Common myeloid progenitor, CD34-positive (primary cell): ENCODE measurements at regions not wholly inside any gene's neighbourhood (a gene's known extent, or its start where the extent isn't known, plus 50 kb on each side); places are given as distances from the start of the nearest gene placed in this dataset.

ENCODE experiments used
- CTCF ChIA-PET: fragments of 350-600 bp; sonication (Branson Sonifier 250); formaldehyde crosslinking; loops from one replicate; lab custom pipeline; 2021; ENCODE audit warnings: antibody characterized with exemption; lab: Charles Lee
- POLR2A ChIA-PET: fragments of 350-600 bp; sonication (Branson Sonifier 250); formaldehyde crosslinking; loops from one replicate; lab custom pipeline; 2021; ENCODE audit warnings: antibody characterized with exemption; lab: Charles Lee
- DNase-seq, 3 donors: peaks; one replicate each; pipeline versions ENCODE4 v3.0.0 to v3.0.0-alpha.2; 2013
- H3K27ac ChIP-seq, 2 experiments: 1 replicate in 1 of 2; 2 replicates in 1 of 2; pipeline ENCODE4 v1.7.0; 2013; ENCODE audit warnings: inconsistent platforms in 2 of 2, low read length in 2 of 2, mild to moderate bottlenecking in 2 of 2, low read depth in 1 of 2, moderate library complexity in 1 of 2; ENCODE audit not compliant: severe bottlenecking in 2 of 2, insufficient read depth in 1 of 2, poor library complexity in 1 of 2
- H3K27me3 ChIP-seq, 5 experiments: replicated peaks in 2 of 5; 1 replicate in 3 of 5; 2 replicates in 2 of 5; pipeline versions ENCODE4 v1.6.1 to v1.7.0; 2013; ENCODE audit warnings: low read length in 4 of 5, mild to moderate bottlenecking in 2 of 5, moderate library complexity in 2 of 5, inconsistent platforms in 1 of 5; ENCODE audit not compliant: insufficient read depth in 5 of 5, control insufficient read depth in 4 of 5
- H3K36me3 ChIP-seq, 4 experiments: 1 replicate in 2 of 4; 2 replicates in 2 of 4; pipeline versions ENCODE4 v1.6.1 to v1.7.0; 2013; ENCODE audit warnings: low read length in 3 of 4, control low read depth in 1 of 4, mild to moderate bottlenecking in 1 of 4; ENCODE audit not compliant: control insufficient read depth in 4 of 4, insufficient read depth in 4 of 4
- H3K4me1 ChIP-seq, 4 experiments: 1 replicate in 3 of 4; 2 replicates in 1 of 4; pipeline versions ENCODE4 v1.6.1 to v1.7.1; 2013; ENCODE audit warnings: low read length in 3 of 4, mild to moderate bottlenecking in 3 of 4, control low read depth in 1 of 4, inconsistent platforms in 1 of 4, moderate library complexity in 1 of 4; ENCODE audit not compliant: control insufficient read depth in 4 of 4, insufficient read depth in 4 of 4; ENCODE audit errors: control extremely low read depth in 1 of 4
- H3K4me3 ChIP-seq, 7 experiments: 1 replicate in 4 of 7; 2 replicates in 3 of 7; pipeline versions ENCODE4 v1.5.1 to v1.7.0; 2013; ENCODE audit warnings: mild to moderate bottlenecking in 7 of 7, low read length in 6 of 7, moderate library complexity in 6 of 7, inconsistent platforms in 2 of 7, low read depth in 2 of 7, control low read depth in 1 of 7; ENCODE audit not compliant: insufficient read depth in 4 of 7, control insufficient read depth in 1 of 7; ENCODE audit errors: extremely low read depth in 1 of 7
- H3K9me3 ChIP-seq, 5 experiments: 1 replicate in 4 of 5; 2 replicates in 1 of 5; pipeline versions ENCODE4 v1.6.1 to v1.7.1; 2013; ENCODE audit warnings: low read length in 4 of 5, mild to moderate bottlenecking in 2 of 5, inconsistent platforms in 1 of 5, low read depth in 1 of 5, moderate library complexity in 1 of 5; ENCODE audit not compliant: control insufficient read depth in 4 of 5, insufficient read depth in 2 of 5; ENCODE audit errors: control extremely low read depth in 1 of 5
- WGBS: methylation state at CpG from one replicate; pipeline ENCODE4 v1.1.5; 2013; ENCODE audit not compliant: insufficient coverage; 5-methylcytosine and 5-hydroxymethylcytosine counted together

DNA sequence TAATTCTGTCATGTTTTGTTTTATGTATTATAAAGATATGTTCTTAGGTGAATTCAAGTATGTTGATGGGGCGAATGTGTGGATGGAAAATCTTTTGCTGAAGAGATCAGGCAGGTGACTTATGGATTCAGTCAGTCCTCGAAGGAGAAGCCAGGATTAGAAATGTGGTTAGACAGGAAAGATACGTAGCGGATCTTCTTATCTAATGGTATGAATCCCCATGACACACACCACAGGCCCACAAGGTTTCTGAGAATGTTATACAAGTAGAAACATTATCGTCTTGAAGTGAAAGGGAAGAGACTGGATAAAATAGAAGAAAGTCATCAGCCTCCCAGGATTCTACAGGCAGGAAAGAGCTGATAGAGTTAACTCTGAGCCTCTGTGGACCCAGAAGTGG is 69.0 kb upstream of the RFXAP start:
- no peaks in the 10 kb centered on the region for H3K27me3 ChIP-seq
- H3K27ac ChIP-seq = no peak overlapping the region
- H3K4me1 ChIP-seq = no peaks in the 10 kb centered on the region
- DNase-seq = no peak
- WGBS = 100% methylated on average over 1 of the region's 5 CpGs
- H3K9me3 ChIP-seq = peaks cover 0 to 3% (median 0%) of the 10 kb centered on the region in 5 experiments
- ChIA-PET CTCF (no interaction called here), POLR2A (no interaction called here)
- no peaks in the 10 kb centered on the region for H3K36me3 ChIP-seq
- no peak overlapping the region for H3K4me3 ChIP-seq

DNA sequence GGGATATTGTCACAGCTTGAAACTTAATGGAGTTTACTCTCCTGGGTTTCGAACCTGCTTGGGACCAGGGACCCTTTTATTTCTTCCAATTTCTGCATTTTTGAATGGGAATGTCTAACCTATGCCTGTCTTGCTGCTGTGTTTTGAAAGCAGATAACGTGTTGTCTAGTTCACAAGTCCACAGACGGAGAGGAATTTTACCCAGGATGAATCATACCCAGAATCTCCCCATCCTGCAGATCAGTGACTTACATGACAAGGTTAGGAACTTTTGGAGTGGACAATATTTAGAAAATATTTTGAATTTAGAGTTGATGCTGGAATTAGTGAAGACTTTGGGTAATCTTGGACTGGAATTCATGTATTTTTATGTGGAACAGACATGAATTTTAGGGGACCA is 68.6 kb upstream of the RFXAP start:
- POLR2A ChIA-PET = no interaction called here
- Histone ChIP-seq H3K36me3 (no peaks in the 10 kb centered on the region), H3K27me3 (no peaks in the 10 kb centered on the region), H3K27ac (no peak overlapping the region), H3K9me3 (peaks cover 0 to 3% (median 0%) of the 10 kb centered on the region in 5 experiments), H3K4me1 (no peaks in the 10 kb centered on the region), H3K4me3 (no peak overlapping the region)
- DNase-seq = no peak
- WGBS = 93% methylated on average over 3 of the region's 3 CpGs
- CTCF ChIA-PET = no interaction called here

DNA sequence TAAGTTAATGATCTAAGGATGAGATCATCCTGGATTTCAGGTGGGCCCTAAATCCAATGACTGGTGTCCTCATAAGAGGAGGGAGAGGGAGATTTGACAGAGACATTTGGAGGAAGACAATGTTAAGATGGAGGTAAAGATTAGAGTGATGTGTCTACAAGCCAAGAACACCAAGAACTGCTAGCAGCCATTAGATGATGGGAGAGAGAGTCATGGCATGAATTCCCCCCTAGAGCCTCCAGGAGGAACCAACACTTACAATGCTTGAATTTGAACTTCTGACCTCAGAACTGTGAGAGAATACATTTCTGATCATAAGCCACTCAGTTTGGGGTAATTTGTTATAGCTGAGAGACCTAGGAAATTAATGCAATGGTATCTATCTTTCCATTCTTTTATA is 68.1 kb upstream of the RFXAP start:
- ChIA-PET CTCF (no interaction called here), POLR2A (no interaction called here)
- Histone ChIP-seq H3K36me3 (no peaks in the 10 kb centered on the region), H3K9me3 (peaks cover 0 to 3% (median 0%) of the 10 kb centered on the region in 5 experiments), H3K27ac (no peak overlapping the region), H3K4me1 (no peaks in the 10 kb centered on the region), H3K4me3 (no peak overlapping the region), H3K27me3 (no peaks in the 10 kb centered on the region)
- DNase-seq = no peak

DNA sequence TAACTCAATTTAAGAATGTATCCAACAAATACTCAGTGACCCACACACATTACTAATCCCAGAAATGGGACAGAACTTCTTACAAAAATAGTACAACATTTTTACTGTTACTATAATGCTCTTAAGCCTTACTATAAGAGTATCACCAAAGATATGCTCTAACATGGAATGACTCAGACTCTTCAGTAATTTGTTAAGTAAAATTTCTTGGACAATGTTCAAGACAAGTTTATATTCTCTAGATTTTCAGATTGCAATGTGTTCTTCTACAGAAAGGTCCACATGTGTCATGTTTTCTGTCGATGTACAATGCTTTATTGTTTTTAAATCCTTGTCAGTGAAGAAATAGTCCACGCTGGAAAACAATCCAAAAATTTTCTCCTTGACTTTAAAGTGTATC is 66.3 kb upstream of the RFXAP start:
- 100% methylated on average over 1 of the region's 2 CpGs for WGBS
- H3K27me3 ChIP-seq = no peaks in the 10 kb centered on the region
- H3K27ac ChIP-seq = no peak overlapping the region
- no peak overlapping the region for H3K4me3 ChIP-seq
- CTCF ChIA-PET = no interaction called here
- DNase-seq = no peak
- H3K36me3 ChIP-seq = no peaks in the 10 kb centered on the region
- H3K9me3 ChIP-seq = peaks cover 0 to 3% (median 0%) of the 10 kb centered on the region in 5 experiments
- POLR2A ChIA-PET = no interaction called here
- H3K4me1 ChIP-seq = no peaks in the 10 kb centered on the region

DNA sequence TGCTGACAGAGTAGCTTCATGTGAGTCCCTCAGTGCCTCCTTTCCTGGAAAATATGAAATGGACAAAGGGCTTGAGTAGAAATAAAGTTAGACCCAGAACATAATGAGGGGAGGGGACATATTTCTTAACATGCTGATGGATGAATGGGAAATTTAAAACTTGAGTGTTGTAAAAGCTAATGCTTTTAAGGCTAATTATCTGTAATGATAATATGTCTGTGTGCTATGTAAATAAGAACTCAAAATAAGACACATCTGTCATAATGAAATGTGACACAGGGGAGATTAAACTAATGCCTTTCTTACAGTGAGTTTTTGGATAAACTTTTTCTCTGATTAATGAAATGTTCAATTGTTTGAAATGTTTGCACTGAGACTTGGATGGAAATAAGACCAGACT is 65.8 kb upstream of the RFXAP start:
- Histone ChIP-seq H3K27ac (no peak overlapping the region), H3K9me3 (peaks cover 0 to 3% (median 0%) of the 10 kb centered on the region in 5 experiments), H3K4me3 (no peak overlapping the region), H3K27me3 (no peaks in the 10 kb centered on the region), H3K4me1 (no peaks in the 10 kb centered on the region), H3K36me3 (no peaks in the 10 kb centered on the region)
- DNase-seq = no peak
- CTCF ChIA-PET = no interaction called here
- POLR2A ChIA-PET = no interaction called here

DNA sequence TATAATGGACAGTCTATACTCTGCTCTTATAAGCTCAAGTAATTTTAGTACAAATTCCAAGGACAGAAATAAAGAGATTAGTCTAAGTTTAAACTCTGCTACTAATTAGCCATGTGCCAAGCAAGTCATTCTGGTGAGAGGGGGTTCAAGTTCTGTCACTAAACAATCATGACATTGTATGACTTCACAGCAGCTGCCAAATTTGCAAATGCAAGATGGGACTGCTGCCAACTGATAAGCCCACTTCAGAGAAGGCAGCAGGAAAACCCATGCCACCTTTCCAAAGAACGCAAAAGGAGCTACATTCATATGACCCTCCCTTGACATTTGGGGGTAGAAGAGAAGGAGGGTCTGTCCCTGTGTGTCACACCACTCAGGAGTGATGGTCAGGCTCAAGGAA is 60.7 kb upstream of the RFXAP start:
- no peak overlapping the region for H3K4me3 ChIP-seq
- WGBS = no CpG with 5 or more reads among the region's 1 CpG
- no peaks in the 10 kb centered on the region for H3K4me1 ChIP-seq
- ChIA-PET POLR2A (no interaction called here), CTCF (no interaction called here)
- no peak overlapping the region for H3K27ac ChIP-seq
- peak in 2 of 3 donors; percentile 6 to 15 for DNase-seq
- no peaks in the 10 kb centered on the region for H3K36me3 ChIP-seq
- no peaks in the 10 kb centered on the region for H3K9me3 ChIP-seq
- peaks cover 0 to 2% (median 0%) of the 10 kb centered on the region in 5 experiments for H3K27me3 ChIP-seq

DNA sequence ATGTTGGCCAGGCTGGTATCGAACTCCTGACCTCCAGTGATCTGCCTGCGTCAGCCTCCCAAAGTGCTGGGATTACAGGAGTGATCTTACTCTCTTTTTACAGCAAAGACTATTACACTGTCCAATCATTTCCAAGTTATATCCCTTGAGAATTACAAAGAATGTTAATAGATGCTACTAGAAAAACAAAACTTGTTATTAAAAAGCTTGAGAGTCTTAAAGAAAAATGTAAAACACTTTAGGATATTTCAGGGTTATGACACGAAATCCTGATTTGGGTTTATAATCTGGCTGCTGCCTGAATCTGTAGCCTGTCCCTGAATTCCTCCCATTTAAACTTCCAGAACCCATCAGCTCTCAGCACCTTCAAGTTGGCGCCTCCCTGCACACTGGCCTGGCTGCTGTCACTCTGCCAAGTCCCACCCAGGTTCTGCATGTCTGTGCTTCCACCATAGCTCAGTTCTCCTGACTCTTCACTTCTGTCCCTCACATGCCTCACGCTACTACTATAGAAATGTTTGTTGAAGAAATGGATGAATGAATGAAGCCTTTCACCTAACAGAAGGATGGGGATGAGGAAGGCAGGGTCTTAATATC is 55.8 kb upstream of the RFXAP start:
- no peaks in the 10 kb centered on the region for H3K4me1 ChIP-seq
- DNase-seq = no peak
- ChIA-PET POLR2A (no interaction called here), CTCF (interaction anchor here (0.6 to 1.0 kb wide), 3 partner anchors 20 to 367 kb away, joined by 3 to 5 read pairs (median 3); no protein-coding TSS in a partner anchor)
- WGBS = 86% methylated on average over 3 of the region's 5 CpGs
- no peak overlapping the region for H3K4me3 ChIP-seq
- H3K9me3 ChIP-seq = peaks cover 0 to 11% (median 0%) of the 10 kb centered on the region in 5 experiments
- H3K27me3 ChIP-seq = peaks cover 0 to 2% (median 0%) of the 10 kb centered on the region in 5 experiments
- no peak overlapping the region for H3K27ac ChIP-seq
- H3K36me3 ChIP-seq = no peaks in the 10 kb centered on the region
